Liver (tissue), 8 donors: ENCODE measurements at regions not wholly inside any gene's neighbourhood (a gene's known extent, or its start where the extent isn't known, plus 50 kb on each side); places are given as distances from the start of the nearest gene placed in this dataset.

Experiments
- DNase-seq: peaks from one replicate; pipeline ENCODE4 v3.0.0-alpha.2; 2017; ENCODE audit warnings: low spot score
- H3K27ac ChIP-seq, 2 donors: one replicate each; pipeline ENCODE4 v1.7.0; 2013; ENCODE audit warnings: inconsistent platforms in 2 of 2, low read length in 2 of 2, control low read depth in 1 of 2, low read depth in 1 of 2, mild to moderate bottlenecking in 1 of 2
- H3K27me3 ChIP-seq, 4 donors: one replicate each; pipeline versions ENCODE4 v1.6.1 to v1.7.0; 2013; ENCODE audit warnings: low read length in 3 of 4, inconsistent platforms in 1 of 4, mild to moderate bottlenecking in 1 of 4, moderate library complexity in 1 of 4; ENCODE audit not compliant: control insufficient read depth in 4 of 4, insufficient read depth in 4 of 4
- H3K36me3 ChIP-seq, 4 donors: one replicate each; pipeline versions ENCODE4 v1.6.1 to v1.7.0; 2013; ENCODE audit warnings: low read length in 3 of 4, mild to moderate bottlenecking in 3 of 4, low read depth in 1 of 4, moderate library complexity in 1 of 4; ENCODE audit not compliant: control insufficient read depth in 4 of 4, insufficient read depth in 3 of 4
- H3K4me1 ChIP-seq, 4 donors: one replicate each; pipeline versions ENCODE4 v1.6.1 to v1.7.0; 2013; ENCODE audit warnings: low read length in 3 of 4, mild to moderate bottlenecking in 3 of 4, moderate library complexity in 1 of 4; ENCODE audit not compliant: control insufficient read depth in 4 of 4, insufficient read depth in 4 of 4
- H3K4me3 ChIP-seq, 3 donors: one replicate each; pipeline versions ENCODE4 v1.6.1 to v1.7.0; 2013; ENCODE audit warnings: low read length in 3 of 3, control low read depth in 1 of 3, low read depth in 1 of 3, mild to moderate bottlenecking in 1 of 3
- H3K9ac ChIP-seq, 2 donors: one replicate each; pipeline ENCODE4 v1.7.0; 2013; ENCODE audit warnings: low read length in 2 of 2, mild to moderate bottlenecking in 2 of 2, moderate library complexity in 2 of 2, control low read depth in 1 of 2, low read depth in 1 of 2
- H3K9me3 ChIP-seq, 4 donors: one replicate each; pipeline versions ENCODE4 v1.6.1 to v1.7.0; 2013; ENCODE audit warnings: low read length in 3 of 4; ENCODE audit not compliant: control insufficient read depth in 4 of 4
- ATF3 ChIP-seq: IDR thresholded peaks from 2 replicates; pipeline ENCODE4 v1.6.1; 2016; ENCODE audit warnings: antibody characterized with exemption
- CTCF ChIP-seq: fragments of 150-350 bp; IDR thresholded peaks from 2 replicates; pipeline ENCODE4 v1.5.1; 2017; ENCODE audit warnings: improper control_type of control experiment, low read depth, low read length; ENCODE audit not compliant: missing input control
- EGR1 ChIP-seq, 2 donors: IDR thresholded peaks; 2 replicates each; pipeline ENCODE4 v1.6.1; 2016 to 2018; ENCODE audit warnings: antibody characterized with exemption in 2 of 2, low read depth in 2 of 2
- FOXA2 ChIP-seq: IDR thresholded peaks from 2 replicates; pipeline ENCODE4 v1.6.1; 2016; ENCODE audit warnings: antibody characterized with exemption
- GABPA ChIP-seq, 2 donors: IDR thresholded peaks in 1 of 2; conservative IDR thresholded peaks in 1 of 2; 2 replicates each; pipeline ENCODE4 v1.6.1; 2016; ENCODE audit warnings: antibody characterized with exemption in 2 of 2, mild to moderate bottlenecking in 1 of 2, moderate library complexity in 1 of 2
- HNF4A ChIP-seq, 2 donors: conservative IDR thresholded peaks; 2 replicates each; pipeline ENCODE4 v1.6.1; 2016; ENCODE audit warnings: antibody characterized with exemption in 2 of 2, mild to moderate bottlenecking in 2 of 2
- HNF4G ChIP-seq: IDR thresholded peaks from 2 replicates; pipeline ENCODE4 v1.6.1; 2016; ENCODE audit warnings: antibody characterized with exemption
- JUND ChIP-seq, 2 donors: IDR thresholded peaks; 2 replicates each; pipeline ENCODE4 v1.6.1; 2016; ENCODE audit warnings: antibody characterized with exemption in 2 of 2
- MAX ChIP-seq: IDR thresholded peaks from 2 replicates; pipeline ENCODE4 v1.6.1; 2016; ENCODE audit warnings: antibody characterized with exemption
- NR2F2 ChIP-seq: IDR thresholded peaks from 2 replicates; pipeline ENCODE4 v1.6.1; 2016; ENCODE audit warnings: antibody characterized with exemption
- RAD21 ChIP-seq, 2 donors: IDR thresholded peaks; 2 replicates each; pipeline ENCODE4 v1.6.1; 2016; ENCODE audit warnings: antibody characterized with exemption in 2 of 2, mild to moderate bottlenecking in 2 of 2
- REST ChIP-seq: IDR thresholded peaks from 2 replicates; pipeline ENCODE4 v1.6.1; 2016; ENCODE audit warnings: antibody characterized with exemption, mild to moderate bottlenecking
- RXRA ChIP-seq, 2 donors: IDR thresholded peaks; 2 replicates each; pipeline ENCODE4 v1.6.1; 2017 to 2018; ENCODE audit warnings: antibody characterized with exemption in 2 of 2, mild to moderate bottlenecking in 1 of 2
- SP1 ChIP-seq: IDR thresholded peaks from 2 replicates; pipeline ENCODE4 v1.6.1; 2018; ENCODE audit warnings: antibody characterized with exemption, mild to moderate bottlenecking
- TAF1 ChIP-seq: conservative IDR thresholded peaks from 2 replicates; pipeline ENCODE4 v1.6.1; 2016; ENCODE audit warnings: antibody characterized with exemption, mild to moderate bottlenecking
- YY1 ChIP-seq: IDR thresholded peaks from 2 replicates; pipeline ENCODE4 v1.6.1; 2016; ENCODE audit warnings: antibody characterized with exemption, mild to moderate bottlenecking
- ZBTB33 ChIP-seq: IDR thresholded peaks from 2 replicates; pipeline ENCODE4 v1.6.1; 2016; ENCODE audit warnings: antibody characterized with exemption
- WGBS: extraction: QIAGEN DNeasy Blood & Tissue Kit; methylation state at CpG from one replicate; pipeline ENCODE4 v1.1.7; 2013; 5-methylcytosine and 5-hydroxymethylcytosine counted together
- donor health status: healthy.
- donor health status: healthy.
- donor health status: healthy.
- donor health status: healthy.
- donor health status: healthy.

GRCh38 chr3:82382831-82383230 lies 621.4 kb upstream of the GBE1 start:
- DNase-seq: no peak
- Histone ChIP-seq H3K9me3 (no peaks in the 10 kb centered on the region), H3K9ac (no peak overlapping the region), H3K4me1 (no peaks in the 10 kb centered on the region), H3K4me3 (no peak overlapping the region), H3K27me3 (no peaks in the 10 kb centered on the region), H3K36me3 (no peaks in the 10 kb centered on the region), H3K27ac (no peak overlapping the region)
- WGBS: 81% methylated on average over 4 of the region's 4 CpGs
- no peak for TF ChIP-seq FOXA2
- TF ChIP-seq HNF4G: no peak
- no peak for TF ChIP-seq NR2F2
- TF ChIP-seq GABPA (IDR thresholded peaks at IDR 0.05 in 1 of 2, conservative IDR thresholded peaks at IDR 0.05 in 1 of 2): no peak
- TF ChIP-seq ATF3: no peak
- TF ChIP-seq SP1: no peak

GRCh38 chr3:82378392-82378791 lies 616.9 kb upstream of the GBE1 start:
- 76% methylated on average over 2 of the region's 2 CpGs for WGBS
- TF ChIP-seq RXRA (IDR thresholded peaks at IDR 0.05) (no peak), JUND (IDR thresholded peaks at IDR 0.05) (no peak), HNF4A (conservative IDR thresholded peaks at IDR 0.05) (no peak), NR2F2 (no peak), SP1 (no peak), ZBTB33 (no peak), REST (no peak), FOXA2 (no peak), ATF3 (no peak), EGR1 (IDR thresholded peaks at IDR 0.05; ENCODE audit: low read depth in 2 of 2) (no peak), TAF1 (no peak), YY1 (no peak), MAX (no peak), CTCF (no peak), RAD21 (IDR thresholded peaks at IDR 0.05) (no peak)
- no peaks in the 10 kb centered on the region for H3K4me1 ChIP-seq
- H3K27me3 ChIP-seq: no peaks in the 10 kb centered on the region
- no peaks in the 10 kb centered on the region for H3K9me3 ChIP-seq
- H3K36me3 ChIP-seq: no peaks in the 10 kb centered on the region
- DNase-seq: no peak
- no peak overlapping the region for H3K27ac ChIP-seq
- no peak overlapping the region for H3K4me3 ChIP-seq
- H3K9ac ChIP-seq: no peak overlapping the region
